ENCODE measurements at regions not wholly inside any gene's neighbourhood (a gene's known extent, or its start where the extent isn't known, plus 50 kb on each side); places are given as distances from the start of the nearest gene placed in this dataset.

DNA sequence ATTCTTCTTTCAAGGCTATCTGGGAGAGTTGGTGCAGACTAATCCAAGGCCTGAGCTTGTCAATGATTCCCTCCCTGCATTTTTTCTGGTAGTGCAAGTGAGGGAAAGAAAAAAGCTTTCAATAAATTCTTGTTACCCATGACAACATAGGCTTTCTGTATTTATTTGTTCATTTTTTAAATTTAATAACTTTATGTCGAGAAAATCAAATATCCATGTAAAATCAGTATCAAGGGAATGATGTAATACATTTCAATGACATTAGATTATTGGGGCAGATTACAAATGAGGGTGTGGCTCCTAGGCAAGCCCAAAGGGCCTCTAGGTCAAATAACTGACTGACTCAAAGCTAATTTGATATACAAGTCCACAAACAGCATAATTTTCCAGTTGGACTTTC lies 104.0 kb downstream of the GJA1 start:
- H2AFZ ChIP-seq (ENCODE audit: low read length) = no peak overlapping the region
- no peak overlapping the region for H3K4me2 ChIP-seq (ENCODE audit: low read length)
- H3K79me2 ChIP-seq (ENCODE audit: insufficient read depth, low read length) = no peaks in the 10 kb centered on the region
- H3K27ac ChIP-seq (ENCODE audit: low read depth, low read length, poor library complexity, severe bottlenecking) = no peak overlapping the region
- H3K27me3 ChIP-seq (ENCODE audit: insufficient read depth, low read length) = no peaks in the 10 kb centered on the region
- TF ChIP-seq EZH2 (IDR thresholded peaks at IDR 0.05; ENCODE audit: borderline replicate concordance, low read length) = no peak
- TF ChIP-seq, protein P1, sequence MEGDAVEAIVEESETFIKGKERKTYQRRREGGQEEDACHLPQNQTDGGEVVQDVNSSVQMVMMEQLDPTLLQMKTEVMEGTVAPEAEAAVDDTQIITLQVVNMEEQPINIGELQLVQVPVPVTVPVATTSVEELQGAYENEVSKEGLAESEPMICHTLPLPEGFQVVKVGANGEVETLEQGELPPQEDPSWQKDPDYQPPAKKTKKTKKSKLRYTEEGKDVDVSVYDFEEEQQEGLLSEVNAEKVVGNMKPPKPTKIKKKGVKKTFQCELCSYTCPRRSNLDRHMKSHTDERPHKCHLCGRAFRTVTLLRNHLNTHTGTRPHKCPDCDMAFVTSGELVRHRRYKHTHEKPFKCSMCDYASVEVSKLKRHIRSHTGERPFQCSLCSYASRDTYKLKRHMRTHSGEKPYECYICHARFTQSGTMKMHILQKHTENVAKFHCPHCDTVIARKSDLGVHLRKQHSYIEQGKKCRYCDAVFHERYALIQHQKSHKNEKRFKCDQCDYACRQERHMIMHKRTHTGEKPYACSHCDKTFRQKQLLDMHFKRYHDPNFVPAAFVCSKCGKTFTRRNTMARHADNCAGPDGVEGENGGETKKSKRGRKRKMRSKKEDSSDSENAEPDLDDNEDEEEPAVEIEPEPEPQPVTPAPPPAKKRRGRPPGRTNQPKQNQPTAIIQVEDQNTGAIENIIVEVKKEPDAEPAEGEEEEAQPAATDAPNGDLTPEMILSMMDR (IDR thresholded peaks at IDR 0.05; ENCODE audit: low read length) = no peak
- H3K9me3 ChIP-seq (ENCODE audit: low read length) = no peaks in the 10 kb centered on the region
- no peaks in the 10 kb centered on the region for H3F3A ChIP-seq (ENCODE audit: insufficient read depth, low read length)
- no peaks in the 10 kb centered on the region for H3K36me3 ChIP-seq (ENCODE audit: insufficient read depth, low read length)
- no peaks in the 10 kb centered on the region for H3K9me2 ChIP-seq (ENCODE audit: low read depth, low read length)
- no peaks in the 10 kb centered on the region for H3K4me1 ChIP-seq (ENCODE audit: insufficient read depth, low read length, severe bottlenecking)
- no peak overlapping the region for H3K4me3 ChIP-seq (ENCODE audit: low read depth, low read length, poor library complexity, severe bottlenecking)
- no peak overlapping the region for H3K9ac ChIP-seq (ENCODE audit: low read length)
- H4K20me1 ChIP-seq (ENCODE audit: insufficient read depth, low read length) = no peaks in the 10 kb centered on the region

- TF ChIP-seq, protein P1 (IDR thresholded peaks at IDR 0.05; ENCODE audit: low read length) = no peak
- TF ChIP-seq EZH2 (IDR thresholded peaks at IDR 0.05; ENCODE audit: borderline replicate concordance, low read length) = no peak
- H3F3A ChIP-seq (ENCODE audit: insufficient read depth, low read length) = no peaks in the 10 kb centered on the region
- H3K9me3 ChIP-seq (ENCODE audit: low read length) = no peaks in the 10 kb centered on the region
- H3K27ac ChIP-seq (ENCODE audit: low read depth, low read length, poor library complexity, severe bottlenecking) = no peak overlapping the region
- H3K79me2 ChIP-seq (ENCODE audit: insufficient read depth, low read length) = no peaks in the 10 kb centered on the region
- no peaks in the 10 kb centered on the region for H3K27me3 ChIP-seq (ENCODE audit: insufficient read depth, low read length)
- no peaks in the 10 kb centered on the region for H3K4me1 ChIP-seq (ENCODE audit: insufficient read depth, low read length, severe bottlenecking)
- H3K36me3 ChIP-seq (ENCODE audit: insufficient read depth, low read length) = no peaks in the 10 kb centered on the region
- no peak overlapping the region for H3K4me3 ChIP-seq (ENCODE audit: low read depth, low read length, poor library complexity, severe bottlenecking)
- H3K9me2 ChIP-seq (ENCODE audit: low read depth, low read length) = no peaks in the 10 kb centered on the region
- H3K9ac ChIP-seq (ENCODE audit: low read length) = no peak overlapping the region
- H3K4me2 ChIP-seq (ENCODE audit: low read length) = no peak overlapping the region
- H2AFZ ChIP-seq (ENCODE audit: low read length) = no peak overlapping the region
- no peaks in the 10 kb centered on the region for H4K20me1 ChIP-seq (ENCODE audit: insufficient read depth, low read length)
Observed at GRCh38 chr6:121540210-121540609, 104.8 kb downstream of the GJA1 start.

DNA sequence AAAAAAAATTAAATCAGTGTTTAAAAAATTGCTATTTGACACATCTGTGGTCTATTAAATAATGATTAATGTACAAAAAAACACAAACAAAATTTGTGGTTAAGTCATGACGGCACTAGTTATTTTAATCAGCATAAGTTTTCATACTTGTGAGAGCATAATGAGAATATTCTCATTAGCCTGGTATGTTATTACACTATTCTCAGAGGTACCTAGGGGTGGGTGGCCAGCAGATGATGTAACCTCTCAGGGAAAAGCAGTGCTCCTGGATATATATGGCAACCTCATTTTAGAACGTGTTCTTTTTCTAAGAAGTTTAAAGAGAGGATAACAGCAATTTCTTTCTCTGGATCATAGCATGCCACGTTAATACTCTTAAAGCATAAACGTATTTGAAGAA lies 109.2 kb downstream of the GJA1 start:
- Histone ChIP-seq H3K27me3 (ENCODE audit: insufficient read depth, low read length) (no peaks in the 10 kb centered on the region), H3K79me2 (ENCODE audit: insufficient read depth, low read length) (no peaks in the 10 kb centered on the region), H3K9me2 (ENCODE audit: low read depth, low read length) (no peaks in the 10 kb centered on the region), H3F3A (ENCODE audit: insufficient read depth, low read length) (no peaks in the 10 kb centered on the region), H3K4me3 (ENCODE audit: low read depth, low read length, poor library complexity, severe bottlenecking) (no peak overlapping the region), H3K4me2 (ENCODE audit: low read length) (no peak overlapping the region), H3K4me1 (ENCODE audit: insufficient read depth, low read length, severe bottlenecking) (no peaks in the 10 kb centered on the region), H3K9ac (ENCODE audit: low read length) (no peak overlapping the region), H4K20me1 (ENCODE audit: insufficient read depth, low read length) (no peaks in the 10 kb centered on the region), H3K9me3 (ENCODE audit: low read length) (no peaks in the 10 kb centered on the region), H3K27ac (ENCODE audit: low read depth, low read length, poor library complexity, severe bottlenecking) (no peak overlapping the region), H2AFZ (ENCODE audit: low read length) (no peak overlapping the region), H3K36me3 (ENCODE audit: insufficient read depth, low read length) (no peaks in the 10 kb centered on the region)
- no peak for TF ChIP-seq EZH2 (IDR thresholded peaks at IDR 0.05; ENCODE audit: borderline replicate concordance, low read length)

- Histone ChIP-seq H3K9me2 (ENCODE audit: low read depth, low read length) (no peaks in the 10 kb centered on the region), H3K9me3 (ENCODE audit: low read length) (no peaks in the 10 kb centered on the region), H3K79me2 (ENCODE audit: insufficient read depth, low read length) (no peaks in the 10 kb centered on the region), H3K36me3 (ENCODE audit: insufficient read depth, low read length) (no peaks in the 10 kb centered on the region), H3F3A (ENCODE audit: insufficient read depth, low read length) (no peaks in the 10 kb centered on the region), H3K4me1 (ENCODE audit: insufficient read depth, low read length, severe bottlenecking) (no peaks in the 10 kb centered on the region), H3K4me3 (ENCODE audit: low read depth, low read length, poor library complexity, severe bottlenecking) (no peak overlapping the region), H4K20me1 (ENCODE audit: insufficient read depth, low read length) (no peaks in the 10 kb centered on the region), H3K27me3 (ENCODE audit: insufficient read depth, low read length) (no peaks in the 10 kb centered on the region), H3K27ac (ENCODE audit: low read depth, low read length, poor library complexity, severe bottlenecking) (no peak overlapping the region), H3K9ac (ENCODE audit: low read length) (no peak overlapping the region), H3K4me2 (ENCODE audit: low read length) (no peak overlapping the region), H2AFZ (ENCODE audit: low read length) (no peak overlapping the region)
- TF ChIP-seq EZH2 (IDR thresholded peaks at IDR 0.05; ENCODE audit: borderline replicate concordance, low read length) = no peak
- TF ChIP-seq, protein P1 (IDR thresholded peaks at IDR 0.05; ENCODE audit: low read length) = no peak
Observed at GRCh38 chr6:121548131-121548530, 112.7 kb downstream of the GJA1 start.

All from OCI-LY1 (cell line).